ENCODE measurements at regions not wholly inside any gene's neighbourhood (a gene's known extent, or its start where the extent isn't known, plus 50 kb on each side); places are given as distances from the start of the nearest gene placed in this dataset.
A peak's percentile ranks its signal among the peaks of the same experiment; 100 is the strongest.
"Not testable (repeated sequence)": the region's sequence is repeated elsewhere in the genome, so short reads cannot be mapped to it uniquely, and the experiment has no call there.

DNA sequence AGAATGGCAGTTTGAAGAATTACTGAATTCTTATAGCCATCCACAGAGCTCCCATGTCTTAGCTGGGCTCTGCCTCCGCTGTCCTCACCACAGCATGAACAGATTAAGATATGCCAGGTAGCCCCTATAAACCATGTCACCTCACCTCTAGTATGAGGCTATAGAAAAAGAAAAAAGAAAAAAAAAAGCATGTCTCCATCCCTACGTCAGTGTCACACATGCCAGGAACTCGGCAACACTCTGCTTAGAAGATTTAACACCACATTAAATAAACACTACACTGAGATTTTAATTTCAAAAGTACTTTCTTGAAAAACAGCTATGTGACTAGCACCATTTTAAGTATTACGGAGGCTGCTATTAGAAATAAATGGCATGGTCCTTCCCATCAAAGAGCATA, 149.4 kb downstream of the CAPZA3 start:
- no peak for TF ChIP-seq CTCF (conservative IDR thresholded peaks at IDR 0.05)
- H3K4me1 Mint-ChIP-seq: peaks cover 4% of the 10 kb centered on the region
- H3K36me3 Mint-ChIP-seq (ENCODE audit: low read depth): peaks cover 3% of the 10 kb centered on the region
- H3K4me3 Mint-ChIP-seq: no peak overlapping the region
- H3K9me3 Mint-ChIP-seq: peaks cover 5% of the 10 kb centered on the region
- H3K27ac Mint-ChIP-seq (ENCODE audit: unreplicated experiment): no peak overlapping the region
- H3K27me3 Mint-ChIP-seq (ENCODE audit: low read depth): no peaks in the 10 kb centered on the region
- DNase-seq (ENCODE audit: low read depth, low spot score): no peak

- Mint-ChIP-seq H3K27me3 (ENCODE audit: low read depth) (no peaks in the 10 kb centered on the region), H3K9me3 (peaks cover 5% of the 10 kb centered on the region), H3K4me3 (no peak overlapping the region), H3K27ac (ENCODE audit: unreplicated experiment) (no peak overlapping the region), H3K4me1 (peaks cover 4% of the 10 kb centered on the region), H3K36me3 (ENCODE audit: low read depth) (peaks cover 3% of the 10 kb centered on the region)
- no peak for TF ChIP-seq CTCF (conservative IDR thresholded peaks at IDR 0.05)
- DNase-seq (ENCODE audit: low read depth, low spot score): no peak
Measured at GRCh38 chr12:18888047-18888446, 150.1 kb downstream of the CAPZA3 start.

GRCh38 chr12:18890621-18891020, 152.7 kb downstream of the CAPZA3 start:
- H3K4me3 Mint-ChIP-seq; H3K27me3 Mint-ChIP-seq (ENCODE audit: low read depth); H3K36me3 Mint-ChIP-seq (ENCODE audit: low read depth); H3K4me1 Mint-ChIP-seq; H3K27ac Mint-ChIP-seq (ENCODE audit: unreplicated experiment); DNase-seq (ENCODE audit: low read depth, low spot score): not testable (repeated sequence)
- peaks cover 11% of the 10 kb centered on the region for H3K9me3 Mint-ChIP-seq

- Mint-ChIP-seq H3K9me3 (peaks cover 11% of the 10 kb centered on the region), H3K27me3 (ENCODE audit: low read depth) (no peaks in the 10 kb centered on the region), H3K4me3 (no peak overlapping the region), H3K4me1 (peaks cover 4% of the 10 kb centered on the region), H3K36me3 (ENCODE audit: low read depth) (peaks cover 6% of the 10 kb centered on the region), H3K27ac (ENCODE audit: unreplicated experiment) (no peak overlapping the region)
- no peak for TF ChIP-seq CTCF (conservative IDR thresholded peaks at IDR 0.05)
- DNase-seq (ENCODE audit: low read depth, low spot score): no peak
Measured at GRCh38 chr12:18895540-18895939, 157.6 kb downstream of the CAPZA3 start.

DNA sequence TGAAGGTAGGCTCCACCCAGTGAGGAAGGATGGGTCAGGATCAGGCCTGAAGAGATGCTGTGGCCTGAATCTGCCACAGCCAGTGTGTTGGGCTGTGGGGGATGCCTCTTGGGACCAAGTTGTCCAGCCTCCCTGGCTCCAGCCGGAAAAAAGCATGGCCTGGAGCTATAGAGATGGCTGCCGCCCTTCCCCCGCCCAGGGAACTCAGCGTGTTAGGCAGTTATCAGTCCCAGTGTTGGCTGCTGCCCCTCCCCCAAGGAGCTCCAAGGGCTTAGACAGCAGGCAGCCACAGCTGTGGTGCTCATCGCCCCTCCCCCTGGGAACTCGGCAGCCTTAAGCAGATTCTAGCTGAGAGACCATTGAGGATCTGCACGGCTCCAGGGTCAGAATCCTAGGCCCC, 158.0 kb downstream of the CAPZA3 start:
- peak; percentile 57 for DNase-seq (ENCODE audit: low read depth, low spot score)
- H3K9me3 Mint-ChIP-seq: peaks cover 11% of the 10 kb centered on the region
- no peak overlapping the region for H3K27ac Mint-ChIP-seq (ENCODE audit: unreplicated experiment)
- H3K4me1 Mint-ChIP-seq: peaks cover 4% of the 10 kb centered on the region
- H3K27me3 Mint-ChIP-seq (ENCODE audit: low read depth): no peaks in the 10 kb centered on the region
- no peak for TF ChIP-seq CTCF (conservative IDR thresholded peaks at IDR 0.05)
- H3K36me3 Mint-ChIP-seq (ENCODE audit: low read depth): peaks cover 6% of the 10 kb centered on the region
- H3K4me3 Mint-ChIP-seq: no peak overlapping the region

- Mint-ChIP-seq H3K27me3 (ENCODE audit: low read depth) (no peaks in the 10 kb centered on the region), H3K9me3 (peaks cover 6% of the 10 kb centered on the region), H3K36me3 (ENCODE audit: low read depth) (peaks cover 3% of the 10 kb centered on the region), H3K27ac (ENCODE audit: unreplicated experiment) (no peak overlapping the region), H3K4me3 (no peak overlapping the region), H3K4me1 (peaks cover 4% of the 10 kb centered on the region)
- DNase-seq (ENCODE audit: low read depth, low spot score): no peak
- no peak for TF ChIP-seq CTCF (conservative IDR thresholded peaks at IDR 0.05)
Measured at GRCh38 chr12:18897823-18898222, 159.9 kb downstream of the CAPZA3 start.

All from neural crest cell (in vitro differentiated cells).